Activated B cell treated with CpG ODN at 0.5 μM for 24 hours (primary cell): ENCODE measurements at regions not wholly inside any gene's neighbourhood (a gene's known extent, or its start where the extent isn't known, plus 50 kb on each side); places are given as distances from the start of the nearest gene placed in this dataset.

Experiments
- ATAC-seq: fragments of 200-7000 bp; cut with Tn5 transposase; one replicate; pipeline ENCODE4 v1.10.0; 2021; ENCODE audit warnings: low read depth, mild to moderate bottlenecking, moderate library complexity
- CTCF ChIA-PET: fragments of 350-600 bp; sonication (Branson Sonifier 250); formaldehyde crosslinking; loops from one replicate; lab custom pipeline; 2021; ENCODE audit warnings: antibody characterized with exemption; lab: Charles Lee
- POLR2A ChIA-PET: fragments of 350-600 bp; sonication (Branson Sonifier 250); formaldehyde crosslinking; loops from one replicate; lab custom pipeline; 2021; ENCODE audit warnings: antibody characterized with exemption; lab: Charles Lee
- DNase-seq: peaks from one replicate; pipeline ENCODE4 v3.0.0; 2022
- H3K27ac Mint-ChIP-seq: one replicate; pipeline ENCODE4 v1.8.0; 2020; ENCODE audit warnings: mixed read lengths
- H3K27me3 Mint-ChIP-seq: one replicate; pipeline ENCODE4 v1.8.0; 2021; ENCODE audit warnings: mixed read lengths
- H3K36me3 Mint-ChIP-seq: one replicate; pipeline ENCODE4 v1.8.0; 2021; ENCODE audit warnings: low read depth, mixed read lengths
- H3K4me1 Mint-ChIP-seq: one replicate; pipeline ENCODE4 v1.8.0; 2021; ENCODE audit warnings: mixed read lengths
- H3K4me3 Mint-ChIP-seq: one replicate; pipeline ENCODE4 v1.8.0; 2020; ENCODE audit warnings: mild to moderate bottlenecking, mixed read lengths
- H3K9me3 Mint-ChIP-seq: one replicate; pipeline ENCODE4 v1.8.0; 2020; ENCODE audit warnings: mixed read lengths
- CTCF ChIP-seq: fragments of 200-600 bp; IDR thresholded peaks from one replicate; pipeline ENCODE4 v1.8.0; 2022; ENCODE audit warnings: antibody characterized with exemption, mild to moderate bottlenecking
- intact Hi-C: fragments of 100-400 bp; cut with micrococcal nuclease; formaldehyde crosslinking; loops from one replicate; pipeline ENCODE4 v1.15.1; 2024

GRCh38 chr6:150548330-150548729 lies 51.4 kb upstream of the PLEKHG1 start:
- H3K9me3 Mint-ChIP-seq = no peaks in the 10 kb centered on the region
- POLR2A ChIA-PET = no interaction called here
- peaks cover 16% of the 10 kb centered on the region for H3K27me3 Mint-ChIP-seq
- H3K4me3 Mint-ChIP-seq = no peak overlapping the region
- TF ChIP-seq CTCF = no peak
- no peaks in the 10 kb centered on the region for H3K36me3 Mint-ChIP-seq
- intact Hi-C loops = loop anchor here (5.0 kb wide), 1 partner anchor 194 kb away; no protein-coding TSS in a partner anchor
- ATAC-seq (no peak), DNase-seq (no peak)
- no peaks in the 10 kb centered on the region for H3K4me1 Mint-ChIP-seq
- CTCF ChIA-PET = no interaction called here
- no peak overlapping the region for H3K27ac Mint-ChIP-seq

GRCh38 chr6:150549007-150549406 lies 50.7 kb upstream of the PLEKHG1 start:
- ATAC-seq (no peak), DNase-seq (no peak)
- H3K4me3 Mint-ChIP-seq = no peak overlapping the region
- peaks cover 16% of the 10 kb centered on the region for H3K27me3 Mint-ChIP-seq
- H3K36me3 Mint-ChIP-seq = no peaks in the 10 kb centered on the region
- CTCF ChIA-PET = no interaction called here
- no peak overlapping the region for H3K27ac Mint-ChIP-seq
- TF ChIP-seq CTCF = no peak
- no peaks in the 10 kb centered on the region for H3K4me1 Mint-ChIP-seq
- intact Hi-C loops = loop anchor here (5.0 kb wide), 1 partner anchor 193 kb away; no protein-coding TSS in a partner anchor
- POLR2A ChIA-PET = no interaction called here
- H3K9me3 Mint-ChIP-seq = no peaks in the 10 kb centered on the region

- DNase-seq (no peak), ATAC-seq (no peak)
- Mint-ChIP-seq H3K27ac (no peak overlapping the region), H3K27me3 (peaks cover 17% of the 10 kb centered on the region), H3K36me3 (no peaks in the 10 kb centered on the region), H3K4me1 (no peaks in the 10 kb centered on the region), H3K4me3 (no peak overlapping the region), H3K9me3 (no peaks in the 10 kb centered on the region)
- intact Hi-C loops = loop anchor here (5.0 kb wide), 1 partner anchor 193 kb away; no protein-coding TSS in a partner anchor
- POLR2A ChIA-PET = no interaction called here
- TF ChIP-seq CTCF = no peak
- CTCF ChIA-PET = no interaction called here
Observed at GRCh38 chr6:150549674-150550101, 50.0 kb upstream of the PLEKHG1 start.
